DND-41 (cell line): ENCODE measurements at regions not wholly inside any gene's neighbourhood (a gene's known extent, or its start where the extent isn't known, plus 50 kb on each side); places are given as distances from the start of the nearest gene placed in this dataset.

Source experiments
- ATAC-seq: fragments of 200-7000 bp; cut with Tn5 transposase; 3 replicates; pipeline ENCODE4 v1.9.1; 2021; ENCODE audit warnings: low read depth; ENCODE audit not compliant: insufficient read depth
- DNase-seq: peaks from one replicate; pipeline ENCODE4 v3.0.0-alpha.2; 2020
- H2AFZ ChIP-seq: 2 replicates; pipeline ENCODE4 v1.6.0; 2012; ENCODE audit warnings: low read depth, low read length
- H3K27ac ChIP-seq: 2 replicates; pipeline ENCODE4 v1.5.1; 2012; ENCODE audit warnings: low read length, inconsistent platforms
- H3K27me3 ChIP-seq: fragments of 200-600 bp; sonication (generic); 2 replicates; pipeline ENCODE4 v1.6.0; 2012; ENCODE audit warnings: low read length, mild to moderate bottlenecking, inconsistent platforms; ENCODE audit not compliant: insufficient read depth, poor library complexity
- H3K36me3 ChIP-seq: 2 replicates; pipeline ENCODE4 v1.5.1; 2012; ENCODE audit warnings: low read length, inconsistent platforms; ENCODE audit not compliant: insufficient read depth
- H3K4me1 ChIP-seq: 2 replicates; pipeline ENCODE4 v1.5.1; 2012; ENCODE audit warnings: mild to moderate bottlenecking, low read length; ENCODE audit not compliant: insufficient read depth
- H3K4me2 ChIP-seq: 2 replicates; pipeline ENCODE4 v1.6.0; 2012; ENCODE audit warnings: mild to moderate bottlenecking, moderate library complexity, low read length, inconsistent platforms; ENCODE audit not compliant: insufficient read depth
- H3K4me3 ChIP-seq, 2 experiments: fragments of 200-600 bp in 1 of 2; shearing (Covaris generic) in 1 of 2; 2 replicates each; pipeline ENCODE4 v1.5.1; 2012 to 2016; ENCODE audit warnings: inconsistent platforms in 2 of 2, low read length in 2 of 2, mild to moderate bottlenecking in 2 of 2, low read depth in 1 of 2, moderate library complexity in 1 of 2
- H3K79me2 ChIP-seq: 2 replicates; pipeline ENCODE4 v1.6.0; 2012; ENCODE audit warnings: low read length, inconsistent platforms; ENCODE audit not compliant: insufficient read depth
- H3K9ac ChIP-seq: 2 replicates; pipeline ENCODE4 v1.6.0; 2012; ENCODE audit warnings: low read depth, mild to moderate bottlenecking, inconsistent platforms, low read length, moderate library complexity
- H3K9me3 ChIP-seq: 2 replicates; pipeline ENCODE4 v1.5.1; 2012; ENCODE audit warnings: low read length, moderate library complexity, mild to moderate bottlenecking, inconsistent platforms; ENCODE audit not compliant: insufficient read depth, severe bottlenecking
- H4K20me1 ChIP-seq: 2 replicates; pipeline ENCODE4 v1.6.0; 2012; ENCODE audit warnings: low read length; ENCODE audit not compliant: insufficient read depth
- CTCF ChIP-seq: IDR thresholded peaks from 2 replicates; pipeline ENCODE4 v1.5.1; 2012; ENCODE audit warnings: borderline replicate concordance, low read length, moderate library complexity, mild to moderate bottlenecking; ENCODE audit not compliant: poor library complexity, severe bottlenecking; ENCODE audit errors: extremely low read depth
- EZH2 ChIP-seq: IDR thresholded peaks from 3 replicates; pipeline ENCODE4 v1.6.1; 2012; ENCODE audit warnings: borderline replicate concordance, low read depth, mild to moderate bottlenecking, moderate library complexity, low read length, inconsistent platforms; ENCODE audit not compliant: severe bottlenecking

- Histone ChIP-seq H3K4me3 (no peak overlapping the region), H3K27me3 (no peaks in the 10 kb centered on the region), H2AFZ (no peak overlapping the region), H3K27ac (no peak overlapping the region), H3K4me2 (no peak overlapping the region), H3K9me3 (no peaks in the 10 kb centered on the region), H3K4me1 (no peaks in the 10 kb centered on the region), H3K79me2 (no peaks in the 10 kb centered on the region), H3K36me3 (no peaks in the 10 kb centered on the region), H4K20me1 (no peaks in the 10 kb centered on the region), H3K9ac (no peak overlapping the region)
- TF ChIP-seq CTCF (no peak), EZH2 (no peak)
- DNase-seq (no peak), ATAC-seq (no peak)
Measured at GRCh38 chr11:101341578-101341977, 212.0 kb upstream of the PGR start.

- Histone ChIP-seq H3K79me2 (no peaks in the 10 kb centered on the region), H2AFZ (no peak overlapping the region), H3K9ac (no peak overlapping the region), H3K4me1 (no peaks in the 10 kb centered on the region), H3K27ac (no peak overlapping the region), H3K4me2 (no peak overlapping the region), H4K20me1 (no peaks in the 10 kb centered on the region), H3K36me3 (no peaks in the 10 kb centered on the region), H3K4me3 (no peak overlapping the region), H3K27me3 (no peaks in the 10 kb centered on the region), H3K9me3 (no peaks in the 10 kb centered on the region)
- TF ChIP-seq CTCF (no peak), EZH2 (no peak)
- ATAC-seq: no peak
- DNase-seq: no peak
Measured at GRCh38 chr11:101336858-101337257, 207.2 kb upstream of the PGR start.

GRCh38 chr11:101336155-101336554, 206.5 kb upstream of the PGR start:
- no peak for DNase-seq
- no peaks in the 10 kb centered on the region for H3K36me3 ChIP-seq
- no peaks in the 10 kb centered on the region for H4K20me1 ChIP-seq
- no peak overlapping the region for H2AFZ ChIP-seq
- H3K79me2 ChIP-seq: no peaks in the 10 kb centered on the region
- TF ChIP-seq EZH2: no peak
- TF ChIP-seq CTCF: no peak
- no peak overlapping the region for H3K4me2 ChIP-seq
- no peak overlapping the region for H3K27ac ChIP-seq
- no peak overlapping the region for H3K4me3 ChIP-seq
- no peaks in the 10 kb centered on the region for H3K4me1 ChIP-seq
- no peaks in the 10 kb centered on the region for H3K27me3 ChIP-seq
- H3K9me3 ChIP-seq: no peaks in the 10 kb centered on the region
- no peak for ATAC-seq
- no peak overlapping the region for H3K9ac ChIP-seq

GRCh38 chr11:101334581-101334980, 205.0 kb upstream of the PGR start:
- Histone ChIP-seq H3K4me1 (no peaks in the 10 kb centered on the region), H3K27ac (no peak overlapping the region), H3K27me3 (no peaks in the 10 kb centered on the region), H3K36me3 (no peaks in the 10 kb centered on the region), H2AFZ (no peak overlapping the region), H3K9ac (no peak overlapping the region), H3K4me3 (no peak overlapping the region), H3K79me2 (no peaks in the 10 kb centered on the region), H4K20me1 (no peaks in the 10 kb centered on the region), H3K4me2 (no peak overlapping the region), H3K9me3 (no peaks in the 10 kb centered on the region)
- TF ChIP-seq EZH2 (no peak), CTCF (no peak)
- ATAC-seq (no peak), DNase-seq (no peak)
